K562 (cell line): ENCODE measurements at regions not wholly inside any gene's neighbourhood (a gene's known extent, or its start where the extent isn't known, plus 50 kb on each side); places are given as distances from the start of the nearest gene placed in this dataset.

Source experiments
- ATAC-seq: fragments of 200-7000 bp; cut with Tn5 transposase; 3 replicates; pipeline ENCODE4 v1.9.1; 2020; ENCODE audit warnings: moderate library complexity
- BruUV-seq: library from RNA; stranded (reverse); fragments of 400-500 nt; replicated peaks from 2 replicates; lab custom pipeline; 2021; lab: Mats Ljungman, UMichigan
- CTCF ChIA-PET: fragments of 300-600 bp; formaldehyde crosslinking; extraction: SDS; loops from one replicate; lab custom pipeline; 2021; ENCODE audit warnings: low intra/inter-chr PET ratio; lab: Yijun Ruan, JAX
- POLR2A ChIA-PET: fragments of 300-600, 350-650 bp; sonication (Branson Sonifier 250); formaldehyde crosslinking; extraction: SDS; loops from one replicate; lab custom pipeline; 2021; ENCODE audit warnings: antibody characterized with exemption, inconsistent platforms; lab: Yijun Ruan, JAX
- DNase-seq, 4 experiments: peaks; one replicate each; pipeline versions ENCODE4 v3.0.0 to v3.0.0-alpha.2; 2011 to 2018; ENCODE audit warnings: low spot score in 3 of 4, mixed read lengths in 3 of 4; ENCODE audit errors: extremely low read depth in 1 of 4
- FAIRE-seq: peaks from 2 replicates; lab custom pipeline; 2011; peaks lifted over from hg19 to GRCh38; lab: Jason Lieb, UNC
- H2AFZ ChIP-seq: 2 replicates; pipeline ENCODE4 v1.6.0; 2011; ENCODE audit warnings: low read depth, low read length, control low read depth, inconsistent platforms
- H3K27ac ChIP-seq: fragments of 200-600 bp; 3 replicates; pipeline ENCODE4 v1.8.0; 2011; ENCODE audit warnings: low read depth, mild to moderate bottlenecking, control low read depth, inconsistent platforms, low read length, moderate library complexity, mixed read lengths; ENCODE audit errors: extremely low read depth
- H3K27me3 ChIP-seq, 2 experiments: fragments of 300-600 bp in 1 of 2; 2 replicates in 1 of 2; 3 replicates in 1 of 2; pipeline versions ENCODE4 v1.6.0 to v1.8.0; 2011; ENCODE audit warnings: inconsistent platforms in 2 of 2, low read length in 2 of 2, mild to moderate bottlenecking in 1 of 2, mixed read lengths in 1 of 2, moderate library complexity in 1 of 2; ENCODE audit not compliant: control insufficient read depth in 2 of 2, insufficient read depth in 2 of 2
- H3K36me3 ChIP-seq: fragments of 300-600 bp; 3 replicates; pipeline ENCODE4 v1.8.0; 2011; ENCODE audit warnings: mild to moderate bottlenecking, low read length, inconsistent platforms; ENCODE audit not compliant: control insufficient read depth, insufficient read depth
- H3K4me1 ChIP-seq, 2 experiments: fragments of 200-600 bp in 1 of 2; replicated peaks in 1 of 2; 2 replicates in 1 of 2; 3 replicates in 1 of 2; pipeline versions ENCODE4 v1.5.1 to v1.8.0; 2011; ENCODE audit warnings: inconsistent platforms in 2 of 2, low read length in 2 of 2, mild to moderate bottlenecking in 1 of 2, mixed read lengths in 1 of 2, moderate library complexity in 1 of 2; ENCODE audit not compliant: control insufficient read depth in 2 of 2, insufficient read depth in 2 of 2
- H3K4me2 ChIP-seq: 2 replicates; pipeline ENCODE4 v1.6.1; 2011; ENCODE audit warnings: low read length, control low read depth, inconsistent platforms, mixed read lengths; ENCODE audit not compliant: insufficient read depth
- H3K4me3 ChIP-seq: fragments of 200-600 bp; sonication (generic), shearing (Covaris generic); 2 replicates; pipeline ENCODE4 v1.5.1; 2016; ENCODE audit warnings: control low read depth, inconsistent platforms
- H3K79me2 ChIP-seq: fragments of 200-600 bp; 3 replicates; pipeline ENCODE4 v1.8.0; 2011; ENCODE audit warnings: low read length, inconsistent platforms; ENCODE audit not compliant: control insufficient read depth, insufficient read depth
- H3K9ac ChIP-seq, 2 experiments: 2 replicates each; pipeline versions ENCODE4 v1.6.0 to v1.6.1; 2011; ENCODE audit warnings: low read depth in 2 of 2, low read length in 2 of 2, control low read depth in 1 of 2, inconsistent platforms in 1 of 2, mild to moderate bottlenecking in 1 of 2, mixed read lengths in 1 of 2; ENCODE audit not compliant: insufficient read depth in 1 of 2
- H3K9me1 ChIP-seq: one replicate; pipeline ENCODE4 v1.6.0; 2011; ENCODE audit warnings: inconsistent platforms, mild to moderate bottlenecking, low read length, moderate library complexity; ENCODE audit not compliant: control insufficient read depth, insufficient read depth
- H3K9me3 ChIP-seq: replicated peaks from 2 replicates; pipeline ENCODE4 v1.5.1; 2011; ENCODE audit warnings: low read depth, low read length, inconsistent platforms; ENCODE audit not compliant: control insufficient read depth, insufficient read depth
- H4K20me1 ChIP-seq: replicated peaks from 2 replicates; pipeline ENCODE4 v1.6.1; 2011; ENCODE audit warnings: low read length, inconsistent platforms, mixed read lengths; ENCODE audit not compliant: control insufficient read depth, insufficient read depth
- ATF4 ChIP-seq: fragments of 450-650 bp; formaldehyde crosslinking; IDR thresholded peaks from 2 replicates; pipeline ENCODE4 v1.4.0; 2022; ENCODE audit warnings: mild to moderate bottlenecking, moderate library complexity
- CBX3 ChIP-seq, 2 experiments: IDR thresholded peaks; 1 replicate in 1 of 2; 2 replicates in 1 of 2; pipeline ENCODE4 v1.6.1; 2012; ENCODE audit warnings: inconsistent platforms in 2 of 2, low read length in 2 of 2, borderline replicate concordance in 1 of 2, control low read depth in 1 of 2
- KLF13 ChIP-seq: fragments of 450-650 bp; IDR thresholded peaks from 2 replicates; pipeline ENCODE4 v1.6.1; 2016; ENCODE audit warnings: missing genetic modification characterization, low read depth, mild to moderate bottlenecking, missing compliant biosample characterization, moderate library complexity, borderline replicate concordance
- NRF1 ChIP-seq, 2 experiments: fragments of 450-650 bp; IDR thresholded peaks in 1 of 2; conservative IDR thresholded peaks in 1 of 2; 2 replicates each; pipeline ENCODE4 v1.6.1; 2014; ENCODE audit warnings: mild to moderate bottlenecking in 2 of 2
- WGBS: fragments of 100-300 bp; shearing (Covaris generic); methylation state at CpG from one replicate; pipeline ENCODE4 v1.1.6; 2016; ENCODE audit warnings: low coverage, mixed read lengths; ENCODE audit not compliant: insufficient coverage; ENCODE audit errors: missing lambda C conversion rate; 5-methylcytosine and 5-hydroxymethylcytosine counted together
- in situ Hi-C: fragments of 300-500 bp; cut with MboI; formaldehyde crosslinking; loops from 4 replicates; pipeline ENCODE4 v1.15.0; 2018; ENCODE audit warnings: inconsistent platforms, mixed read lengths
- intact Hi-C: fragments of 100-400 bp; cut with micrococcal nuclease; formaldehyde crosslinking; loops from 2 replicates; pipeline ENCODE4 v1.14.2; 2022
- TF ChIP-seq, protein P1 (sequence below): fragments of 450-650 bp; formaldehyde crosslinking; conservative IDR thresholded peaks from 2 replicates; pipeline ENCODE4 v1.4.0; 2022; ENCODE audit warnings: mild to moderate bottlenecking, missing genetic modification characterization

DNA sequence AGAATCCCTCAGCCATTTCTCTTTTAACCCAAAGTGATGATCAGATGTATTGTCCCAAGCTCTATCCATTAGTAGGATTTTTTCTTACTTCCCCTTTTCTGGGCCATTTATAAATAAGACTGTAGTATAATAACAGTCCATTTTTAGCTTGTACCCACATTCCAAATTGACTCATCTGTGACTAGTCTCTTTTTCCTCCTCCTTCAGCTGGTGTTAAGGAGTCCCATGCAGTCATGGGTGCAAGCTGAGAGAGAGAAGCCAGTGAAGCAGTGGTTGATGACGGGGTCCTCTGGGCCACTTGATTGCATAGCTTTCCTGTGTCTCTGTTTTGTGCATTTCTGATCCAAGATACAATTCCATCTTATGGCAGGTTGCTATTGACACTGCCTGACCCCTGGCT lies 476.0 kb upstream of the CD180 start (continued):
- TF ChIP-seq, protein P1, sequence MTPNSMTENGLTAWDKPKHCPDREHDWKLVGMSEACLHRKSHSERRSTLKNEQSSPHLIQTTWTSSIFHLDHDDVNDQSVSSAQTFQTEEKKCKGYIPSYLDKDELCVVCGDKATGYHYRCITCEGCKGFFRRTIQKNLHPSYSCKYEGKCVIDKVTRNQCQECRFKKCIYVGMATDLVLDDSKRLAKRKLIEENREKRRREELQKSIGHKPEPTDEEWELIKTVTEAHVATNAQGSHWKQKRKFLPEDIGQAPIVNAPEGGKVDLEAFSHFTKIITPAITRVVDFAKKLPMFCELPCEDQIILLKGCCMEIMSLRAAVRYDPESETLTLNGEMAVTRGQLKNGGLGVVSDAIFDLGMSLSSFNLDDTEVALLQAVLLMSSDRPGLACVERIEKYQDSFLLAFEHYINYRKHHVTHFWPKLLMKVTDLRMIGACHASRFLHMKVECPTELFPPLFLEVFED (CRISPR knock-in tag), result no peak
- TF ChIP-seq ATF4, result no peak

DNA sequence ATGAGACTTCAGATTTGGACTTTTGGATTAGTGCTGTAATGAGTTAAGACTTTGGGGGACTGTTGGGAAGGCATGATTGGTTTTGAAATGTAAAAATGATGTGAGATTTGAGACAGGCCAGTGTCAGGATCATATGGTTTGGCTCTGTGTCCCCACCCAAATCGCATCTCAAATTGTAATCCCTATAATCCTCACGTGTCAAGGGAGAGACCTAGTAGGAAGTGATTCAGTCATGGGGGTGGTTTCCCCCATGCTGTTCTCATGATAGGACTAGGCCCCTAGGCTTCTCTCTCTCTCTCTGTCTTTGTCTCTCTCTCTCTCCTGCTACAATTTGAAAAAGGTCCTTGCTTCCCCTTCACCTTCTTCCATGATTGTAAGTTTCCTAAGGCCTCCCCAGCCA lies 473.3 kb upstream of the CD180 start:
- Histone ChIP-seq H3K4me1 (no peaks in the 10 kb centered on the region), H3K4me3 (no peak overlapping the region), H3K36me3 (no peaks in the 10 kb centered on the region), H2AFZ (no peak overlapping the region), H3K27me3 (no peaks in the 10 kb centered on the region; a peak in 1 of 5 replicates), H4K20me1 (no peaks in the 10 kb centered on the region), H3K9me3 (no peaks in the 10 kb centered on the region)
- intact Hi-C loops (no loop called here), in situ Hi-C loops (no loop called here)
- POLR2A ChIA-PET, result no interaction called here
- WGBS, result 0% methylated on average over 2 of the region's 2 CpGs
- no peak for TF ChIP-seq CBX3 (IDR thresholded peaks at IDR 0.05; ENCODE audit: borderline replicate concordance in 1 of 2, low read length in 2 of 2)
- no peak for TF ChIP-seq NRF1 (conservative IDR thresholded peaks at IDR 0.05 in 1 of 2, IDR thresholded peaks at IDR 0.05 in 1 of 2)
- TF ChIP-seq KLF13 (tag), result no peak
- TF ChIP-seq, all 486 proteins: peak for 0
- Histone ChIP-seq H3K4me2 (no peak overlapping the region), H3K9ac (no peak overlapping the region), H3K27ac (no peak overlapping the region), H3K9me1 (no peaks in the 10 kb centered on the region), H3K79me2 (no peaks in the 10 kb centered on the region)
- FAIRE-seq (no peak), DNase-seq (no peak), ATAC-seq (no peak)
- BruUV-seq, result no TSS peak
- CTCF ChIA-PET, result no interaction called here
